Adrenal gland (tissue), 9 donors: ENCODE measurements at regions not wholly inside any gene's neighbourhood (a gene's known extent, or its start where the extent isn't known, plus 50 kb on each side); places are given as distances from the start of the nearest gene placed in this dataset.

ENCODE experiments used
- DNase-seq, 7 donors: peaks; one replicate each; pipeline ENCODE4 v3.0.0-alpha.2; 2019 to 2020
- H3K27ac ChIP-seq, 5 donors: fragments of 200-600 bp; sonication (generic) in 4 of 5; 1 replicate in 3 of 5; 2 replicates in 2 of 5; pipeline versions ENCODE4 v1.5.1 to v1.8.0; 2016 to 2020; ENCODE audit warnings: mild to moderate bottlenecking in 1 of 5
- H3K27me3 ChIP-seq: fragments of 200-600 bp; 2 replicates; pipeline ENCODE4 v1.8.0; 2021
- H3K36me3 ChIP-seq, 2 donors: fragments of 200-600 bp; replicated peaks in 1 of 2; 1 replicate in 1 of 2; 2 replicates in 1 of 2; pipeline versions ENCODE4 v1.5.1 to v1.8.0; 2018 to 2022
- H3K4me1 ChIP-seq, 2 donors: fragments of 200-600 bp; replicated peaks in 1 of 2; 1 replicate in 1 of 2; 2 replicates in 1 of 2; pipeline versions ENCODE4 v1.5.1 to v1.8.0; 2018 to 2021
- H3K4me3 ChIP-seq, 4 donors: fragments of 200-600 bp; sonication (generic) in 3 of 4; one replicate each; pipeline ENCODE4 v1.5.1; 2016 to 2018
- H3K9me3 ChIP-seq, 3 donors: fragments of 200-600 bp; sonication (generic) in 1 of 3; replicated peaks in 1 of 3; 1 replicate in 2 of 3; 2 replicates in 1 of 3; pipeline versions ENCODE4 v1.5.1 to v1.8.0; 2016 to 2021
- CTCF ChIP-seq, 6 experiments: fragments of 450-650 bp in 4 of 6; fragments of 200-600 bp in 2 of 6; sonication (generic) in 1 of 6; IDR thresholded peaks; 1 replicate in 5 of 6; 2 replicates in 1 of 6; pipeline versions ENCODE4 v1.5.1 to v1.8.0; 2016 to 2021; ENCODE audit warnings: antibody characterized with exemption in 6 of 6, mild to moderate bottlenecking in 2 of 6, moderate library complexity in 1 of 6
- POLR2A ChIP-seq, 2 donors: fragments of 450-650 bp; IDR thresholded peaks; one replicate each; pipeline ENCODE4 v1.6.1; 2017; ENCODE audit warnings: antibody characterized with exemption in 2 of 2, mild to moderate bottlenecking in 2 of 2, moderate library complexity in 1 of 2
- WGBS, 4 donors: extraction: QIAGEN DNeasy Blood & Tissue Kit in 2 of 4; methylation state at CpG; one replicate each; pipeline versions ENCODE4 v1.1.5 to v1.1.7; 2013 to 2017; 5-methylcytosine and 5-hydroxymethylcytosine counted together
- intact Hi-C, 2 donors: fragments of 100-400 bp; cut with DNase I; formaldehyde crosslinking; loops; one replicate each; pipeline versions ENCODE4 v1.14.1 to v1.15.0; 2022 to 2023
- donor health status: healthy with polysubstance abuse.
- donor health status: Bipolar disorder and iron deficiency.
- donor health status: DM: yes; HTN: yes; CAD: no.
- donor health status: DM: no; HTN: no; CAD: no.
- donor health status: DM: no; HTN: no; CAD: no.

- intact Hi-C loops: no loop called here
- DNase-seq: no peak
- TF ChIP-seq POLR2A (IDR thresholded peaks at IDR 0.05): no peak
- no peak for TF ChIP-seq CTCF (IDR thresholded peaks at IDR 0.05)
- H3K4me3 ChIP-seq: no peak overlapping the region
- no peaks in the 10 kb centered on the region for H3K4me1 ChIP-seq
- no peak overlapping the region for H3K27ac ChIP-seq
- no peaks in the 10 kb centered on the region for H3K9me3 ChIP-seq
- H3K27me3 ChIP-seq: no peaks in the 10 kb centered on the region
- 89 to 100% (median 89%) methylated on average over 1 of the region's 1 CpG; no CpG with 5 or more reads in 1 of the 4 donors for WGBS, 4 donors
- H3K36me3 ChIP-seq: no peaks in the 10 kb centered on the region
Measured at GRCh38 chr20:16143596-16143995, 429.7 kb downstream of the KIF16B start.

- H3K9me3 ChIP-seq: no peaks in the 10 kb centered on the region
- H3K4me3 ChIP-seq: no peak overlapping the region
- WGBS, 4 donors: 80 to 85% (median 83%) methylated on average over 5 of the region's 5 CpGs
- no peak for TF ChIP-seq CTCF (IDR thresholded peaks at IDR 0.05)
- TF ChIP-seq POLR2A (IDR thresholded peaks at IDR 0.05): no peak
- DNase-seq: no peak
- no peaks in the 10 kb centered on the region for H3K36me3 ChIP-seq
- H3K27me3 ChIP-seq: no peaks in the 10 kb centered on the region
- no peaks in the 10 kb centered on the region for H3K4me1 ChIP-seq
- intact Hi-C loops: no loop called here
- no peak overlapping the region for H3K27ac ChIP-seq
Measured at GRCh38 chr20:16135630-16136029, 437.6 kb downstream of the KIF16B start.

GRCh38 chr20:16132036-16132798 lies 441.0 kb downstream of the KIF16B start:
- Histone ChIP-seq H3K9me3 (no peaks in the 10 kb centered on the region), H3K36me3 (no peaks in the 10 kb centered on the region), H3K27ac (no peak overlapping the region), H3K27me3 (no peaks in the 10 kb centered on the region), H3K4me1 (no peaks in the 10 kb centered on the region), H3K4me3 (no peak overlapping the region)
- WGBS, 4 donors: 79 to 86% (median 83%) methylated on average over 3 of the region's 3 CpGs
- TF ChIP-seq CTCF (IDR thresholded peaks at IDR 0.05) (no peak), POLR2A (IDR thresholded peaks at IDR 0.05) (no peak)
- DNase-seq: no peak
- intact Hi-C loops: no loop called here

- no peak overlapping the region for H3K27ac ChIP-seq
- H3K27me3 ChIP-seq: no peaks in the 10 kb centered on the region
- DNase-seq: no peak
- H3K36me3 ChIP-seq: no peaks in the 10 kb centered on the region
- no peak overlapping the region for H3K4me3 ChIP-seq
- intact Hi-C loops: no loop called here
- H3K9me3 ChIP-seq: no peaks in the 10 kb centered on the region
- WGBS, 4 donors: 86 to 94% (median 93%) methylated on average over 7 of the region's 7 CpGs
- TF ChIP-seq CTCF (IDR thresholded peaks at IDR 0.05): no peak
- no peak for TF ChIP-seq POLR2A (IDR thresholded peaks at IDR 0.05)
- no peaks in the 10 kb centered on the region for H3K4me1 ChIP-seq
Measured at GRCh38 chr20:16129411-16129810, 443.8 kb downstream of the KIF16B start.
